ELR (cell line): ENCODE measurements at regions not wholly inside any gene's neighbourhood (a gene's known extent, or its start where the extent isn't known, plus 50 kb on each side); places are given as distances from the start of the nearest gene placed in this dataset.
"Not testable (repeated sequence)": the region's sequence is repeated elsewhere in the genome, so short reads cannot be mapped to it uniquely, and the experiment has no call there.

ENCODE experiments used
- DNase-seq: peaks from one replicate; pipeline ENCODE4 v3.0.0-alpha.2; 2015; ENCODE audit warnings: low read depth

- DNase-seq = no peak
Measured at GRCh38 chr9:28923351-28923750, 1350.1 kb upstream of the C9orf72 start.

- DNase-seq = no peak
Measured at GRCh38 chr9:28925157-28925556, 1351.9 kb upstream of the C9orf72 start.

- no peak for DNase-seq
Measured at GRCh38 chr9:28926306-28926705, 1353.0 kb upstream of the C9orf72 start.

- peak; percentile 68 for DNase-seq
Measured at GRCh38 chr9:28927691-28928090, 1354.4 kb upstream of the C9orf72 start.

GRCh38 chr9:28929433-28929832 lies 1356.2 kb upstream of the C9orf72 start:
- DNase-seq = no peak

- DNase-seq = no peak
Measured at GRCh38 chr9:28930766-28931165, 1357.5 kb upstream of the C9orf72 start.

GRCh38 chr9:28934111-28934510 lies 1360.8 kb upstream of the C9orf72 start:
- DNase-seq = no peak

GRCh38 chr9:28938981-28939380 lies 1365.7 kb upstream of the C9orf72 start:
- no peak for DNase-seq

- DNase-seq = no peak
Measured at GRCh38 chr9:28941856-28942255, 1368.6 kb upstream of the C9orf72 start.

- DNase-seq = no peak
Measured at GRCh38 chr9:28942941-28943340, 1369.7 kb upstream of the C9orf72 start.

- no peak for DNase-seq
Measured at GRCh38 chr9:28946648-28947047, 1373.4 kb upstream of the C9orf72 start.

- no peak for DNase-seq
Measured at GRCh38 chr9:28951945-28952344, 1378.7 kb upstream of the C9orf72 start.

- DNase-seq = no peak
Measured at GRCh38 chr9:28956116-28956880, 1383.0 kb upstream of the C9orf72 start.

GRCh38 chr9:28960602-28961001 lies 1387.3 kb upstream of the C9orf72 start:
- no peak for DNase-seq

GRCh38 chr9:28961623-28962022 lies 1388.3 kb upstream of the C9orf72 start:
- no peak for DNase-seq

- no peak for DNase-seq
Measured at GRCh38 chr9:28967226-28967625, 1393.9 kb upstream of the C9orf72 start.

- no peak for DNase-seq
Measured at GRCh38 chr9:28970241-28970654, 1397.0 kb upstream of the C9orf72 start.

- DNase-seq = no peak
Measured at GRCh38 chr9:28971881-28972280, 1398.6 kb upstream of the C9orf72 start.

- no peak for DNase-seq
Measured at GRCh38 chr9:28976250-28976649, 1403.0 kb upstream of the C9orf72 start.

GRCh38 chr9:28976684-28977083 lies 1403.4 kb upstream of the C9orf72 start:
- no peak for DNase-seq

- no peak for DNase-seq
Measured at GRCh38 chr9:28981129-28981528, 1407.8 kb upstream of the C9orf72 start.

- DNase-seq = no peak
Measured at GRCh38 chr9:28981711-28982110, 1408.4 kb upstream of the C9orf72 start.

- no peak for DNase-seq
Measured at GRCh38 chr9:28984016-28984415, 1410.7 kb upstream of the C9orf72 start.

GRCh38 chr9:28990009-28990408 lies 1416.7 kb upstream of the C9orf72 start:
- not testable (repeated sequence) for DNase-seq
